HG03521 (cell line): ENCODE measurements at regions not wholly inside any gene's neighbourhood (a gene's known extent, or its start where the extent isn't known, plus 50 kb on each side); places are given as distances from the start of the nearest gene placed in this dataset.

Experiments used
- ATAC-seq: cut with Tn5 transposase; IDR thresholded peaks from one replicate; pipeline ENCODE4 v1.9.1; 2021; ENCODE audit warnings: mild to moderate bottlenecking, moderate library complexity; ENCODE audit not compliant: unreplicated experiment

- no peak for ATAC-seq
Measured at GRCh38 chr7:116310141-116310540, 99.8 kb downstream of the TES start.

DNA sequence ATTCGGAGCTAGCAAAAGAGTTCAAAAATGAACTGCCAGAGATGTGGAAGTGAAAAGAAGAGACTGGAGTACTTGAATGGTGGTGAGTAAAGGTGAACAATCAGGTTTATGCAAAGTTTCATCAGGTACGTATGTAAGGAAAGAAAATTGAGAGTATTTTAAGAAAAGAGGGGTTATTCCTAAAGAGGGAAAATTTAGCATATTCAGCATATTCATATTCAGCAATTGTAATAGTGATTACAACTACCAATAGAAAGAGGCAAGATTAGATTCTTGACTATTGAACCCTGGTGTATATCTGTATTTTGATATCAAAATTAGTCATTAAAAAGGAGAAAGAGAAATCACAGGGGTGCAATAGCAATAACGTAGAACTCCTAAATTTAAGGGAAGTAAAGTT, 100.9 kb downstream of the TES start:
- no peak for ATAC-seq

DNA sequence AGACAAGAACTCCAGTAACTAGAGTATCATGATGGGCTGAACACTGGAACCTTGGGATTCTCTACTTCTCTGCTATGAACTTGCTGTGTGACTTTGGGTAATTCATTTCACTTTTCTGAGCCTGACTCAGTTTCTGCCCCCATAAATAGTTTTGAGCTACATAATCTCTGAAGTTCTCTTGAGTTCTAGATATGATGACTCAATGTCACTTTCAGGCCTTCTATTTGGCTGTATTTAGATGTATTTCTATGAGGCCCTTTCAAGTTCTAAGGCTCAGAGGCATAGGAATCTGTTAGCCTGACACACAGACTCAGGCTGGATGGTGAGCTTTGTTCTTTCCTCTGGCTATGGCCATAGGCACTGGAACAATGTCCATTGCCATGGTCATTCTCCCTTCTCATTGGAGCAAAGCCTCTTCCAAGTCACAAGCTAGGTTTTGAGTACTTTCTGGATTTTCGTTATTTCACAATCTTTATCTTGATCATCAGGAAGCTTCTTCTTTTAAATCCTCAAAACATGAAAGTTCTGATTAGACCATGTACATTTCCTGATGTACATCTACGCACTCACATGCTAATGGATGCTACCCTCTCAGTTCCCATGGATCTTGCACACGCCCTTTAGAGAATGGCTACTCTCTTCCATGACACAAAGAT, 101.6 kb downstream of the TES start:
- no peak for ATAC-seq

DNA sequence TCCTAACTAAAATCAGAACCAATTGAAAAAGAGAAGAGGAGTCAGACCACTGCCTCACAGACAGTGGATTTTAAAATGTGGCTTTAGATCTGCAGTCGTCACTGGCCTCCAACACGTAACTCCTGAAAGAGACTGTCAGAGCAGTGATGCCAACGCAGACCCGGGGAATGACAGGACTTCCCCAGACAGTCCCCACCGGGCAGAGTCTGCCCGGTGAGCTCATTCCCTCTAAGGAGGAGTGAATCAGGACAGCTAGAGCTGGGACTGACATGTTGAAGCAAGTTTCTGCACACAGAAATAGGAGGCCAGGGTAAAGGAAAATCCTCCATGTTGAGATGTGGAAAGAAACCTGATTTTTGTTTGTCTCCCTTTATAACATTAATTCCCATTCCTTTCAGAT, 105.0 kb downstream of the TES start:
- ATAC-seq = no peak

- no peak for ATAC-seq
Measured at GRCh38 chr7:116315803-116316202, 105.5 kb downstream of the TES start.

- ATAC-seq = peak; percentile 95
Measured at GRCh38 chr7:116316838-116317628, 106.7 kb downstream of the TES start.

- no peak for ATAC-seq
Measured at GRCh38 chr7:116317907-116318306, 107.6 kb downstream of the TES start.

DNA sequence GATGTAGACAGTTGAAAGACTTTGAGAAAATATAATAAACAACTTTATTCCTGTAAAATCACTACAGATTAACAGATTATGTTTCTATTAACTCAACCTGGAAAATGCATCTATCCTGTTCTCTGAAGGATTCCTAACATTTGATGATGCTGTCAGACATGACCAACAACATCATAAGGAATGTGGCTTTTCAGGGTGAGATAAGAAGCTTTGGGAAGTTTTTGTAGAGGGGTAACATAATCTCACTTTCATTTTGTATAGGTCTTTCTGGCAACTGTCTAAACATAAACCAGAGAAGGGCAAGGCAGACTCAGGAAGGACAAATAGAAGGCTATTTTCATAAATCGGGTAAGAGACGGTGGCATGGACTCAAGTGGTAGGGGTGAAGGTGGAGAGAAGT, 112.2 kb downstream of the TES start:
- ATAC-seq = no peak

DNA sequence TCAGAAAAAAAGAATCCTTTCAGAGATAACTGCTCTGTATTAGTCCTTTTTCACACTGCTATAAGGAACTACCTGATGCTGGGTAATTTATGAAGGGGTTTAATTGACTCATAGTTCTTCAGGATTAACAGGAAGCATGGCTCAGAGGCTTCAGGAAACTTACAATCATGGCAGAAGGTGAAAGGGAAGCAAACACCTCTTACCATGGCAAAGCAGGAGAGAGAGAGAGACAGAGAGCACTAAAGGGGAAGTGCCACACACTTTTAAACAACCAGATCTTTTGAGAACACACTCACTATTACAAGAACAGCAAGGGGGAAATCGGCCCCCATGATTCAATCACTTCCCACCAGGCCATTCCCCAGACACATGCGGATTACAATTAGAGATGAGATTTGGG, 114.2 kb downstream of the TES start:
- ATAC-seq = no peak

- ATAC-seq = no peak
Measured at GRCh38 chr7:116325517-116325916, 115.2 kb downstream of the TES start.

DNA sequence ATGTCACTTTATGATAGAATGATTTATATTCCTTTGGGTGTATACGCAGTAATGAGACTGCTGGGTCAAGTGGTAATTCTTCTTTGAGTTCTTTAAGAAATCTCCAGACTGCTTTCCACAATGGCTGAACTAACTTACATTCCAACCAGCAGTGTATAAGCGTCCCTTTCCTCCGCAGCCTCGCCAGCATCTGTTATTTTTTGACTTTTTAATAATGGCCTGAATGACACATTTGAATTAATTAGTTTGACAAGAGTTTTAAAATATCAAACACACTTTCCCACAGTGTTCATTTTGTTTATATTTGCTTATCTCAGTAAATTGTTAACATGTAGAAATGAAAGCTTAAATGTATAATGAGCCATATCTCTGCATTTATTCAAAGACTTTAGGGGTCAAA, 116.8 kb downstream of the TES start:
- ATAC-seq = no peak

- no peak for ATAC-seq
Measured at GRCh38 chr7:116327752-116328151, 117.4 kb downstream of the TES start.

- no peak for ATAC-seq
Measured at GRCh38 chr7:116328161-116328560, 117.8 kb downstream of the TES start.

- no peak for ATAC-seq
Measured at GRCh38 chr7:116329686-116330503, 119.6 kb downstream of the TES start.

- ATAC-seq = no peak
Measured at GRCh38 chr7:116331020-116331419, 120.7 kb downstream of the TES start.

DNA sequence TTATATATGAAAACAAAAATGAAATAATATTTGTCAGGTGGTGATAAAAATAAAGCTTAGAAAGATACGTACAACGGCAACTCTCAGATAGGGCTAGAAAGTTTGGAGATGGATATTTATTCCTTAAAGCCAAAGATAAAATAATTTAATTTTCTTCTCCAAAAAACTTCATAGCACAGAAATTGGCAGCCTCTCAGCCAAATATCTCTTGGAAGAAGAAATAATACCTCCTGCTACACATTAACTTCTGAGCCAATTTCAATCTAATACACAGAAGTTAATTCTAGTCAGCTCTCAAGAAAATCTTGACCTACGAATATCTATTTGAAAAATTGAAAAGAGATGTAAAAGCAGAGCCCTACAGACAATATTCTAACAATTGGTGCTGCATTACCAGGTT, 122.4 kb downstream of the TES start:
- no peak for ATAC-seq

- no peak for ATAC-seq
Measured at GRCh38 chr7:116334555-116334954, 124.2 kb downstream of the TES start.

GRCh38 chr7:116337018-116337417, 126.7 kb downstream of the TES start:
- no peak for ATAC-seq

GRCh38 chr7:116337800-116338199, 127.5 kb downstream of the TES start:
- ATAC-seq = no peak

GRCh38 chr7:116339564-116339963, 129.2 kb downstream of the TES start:
- ATAC-seq = no peak

GRCh38 chr7:116340201-116340847, 130.0 kb downstream of the TES start:
- ATAC-seq = no peak
